HT-29 (cell line): ENCODE measurements at regions not wholly inside any gene's neighbourhood (a gene's known extent, or its start where the extent isn't known, plus 50 kb on each side); places are given as distances from the start of the nearest gene placed in this dataset.
A peak's percentile ranks its signal among the peaks of the same experiment; 100 is the strongest.

Experiments
- DNase-seq: peaks from one replicate; pipeline ENCODE4 v3.0.0-alpha.2; 2015; ENCODE audit warnings: low spot score

GRCh38 chr6:82072121-82072521 lies 175.4 kb downstream of the IBTK start:
- no peak for DNase-seq

GRCh38 chr6:82068721-82069120 lies 178.8 kb downstream of the IBTK start:
- no peak for DNase-seq

GRCh38 chr6:82066991-82067411 lies 180.5 kb downstream of the IBTK start:
- no peak for DNase-seq

- no peak for DNase-seq
Observed at GRCh38 chr6:82066196-82066595, 181.3 kb downstream of the IBTK start.

GRCh38 chr6:82063574-82063973 lies 184.0 kb downstream of the IBTK start:
- DNase-seq, result no peak

DNA sequence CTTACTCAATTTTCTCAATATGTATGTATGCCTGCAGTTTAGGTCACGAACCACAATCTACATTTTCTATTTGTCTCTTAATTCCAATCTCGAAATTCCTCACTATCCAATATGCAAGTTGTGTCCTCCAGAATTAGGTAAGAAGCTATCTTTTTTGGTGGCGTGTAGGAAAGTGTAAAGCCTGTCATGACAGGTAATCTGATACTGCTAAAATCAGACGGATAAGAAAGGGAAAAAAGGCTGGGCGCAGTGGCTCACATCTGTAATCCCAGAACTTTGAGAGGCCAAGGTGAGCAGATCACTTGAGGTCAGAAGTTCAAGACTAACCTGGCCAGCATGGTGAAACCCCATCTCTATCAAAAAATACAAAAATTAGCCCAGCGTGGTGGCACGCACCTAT lies 185.3 kb downstream of the IBTK start:
- no peak for DNase-seq

- DNase-seq, result no peak
Observed at GRCh38 chr6:82057846-82058554, 189.5 kb downstream of the IBTK start.

DNA sequence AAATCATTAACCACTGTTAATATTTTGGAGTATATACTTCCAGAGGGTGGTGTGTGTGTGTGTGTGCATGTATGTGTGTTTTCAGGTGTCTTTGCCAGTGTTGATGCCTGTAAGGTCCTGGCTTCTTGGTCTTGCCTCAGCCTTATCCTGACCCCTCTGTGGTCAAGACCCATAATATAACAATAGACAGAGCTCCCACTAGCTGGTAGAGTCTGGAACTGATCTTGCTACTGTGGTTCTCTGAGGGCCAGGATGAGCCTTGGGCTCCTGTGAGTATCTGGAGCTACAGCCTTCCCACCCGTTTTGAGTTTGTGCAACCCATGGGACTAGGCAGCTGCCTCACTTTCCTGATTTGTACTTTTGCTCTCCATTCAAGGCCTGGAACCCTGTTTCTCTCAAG lies 191.0 kb downstream of the IBTK start:
- no peak for DNase-seq

DNA sequence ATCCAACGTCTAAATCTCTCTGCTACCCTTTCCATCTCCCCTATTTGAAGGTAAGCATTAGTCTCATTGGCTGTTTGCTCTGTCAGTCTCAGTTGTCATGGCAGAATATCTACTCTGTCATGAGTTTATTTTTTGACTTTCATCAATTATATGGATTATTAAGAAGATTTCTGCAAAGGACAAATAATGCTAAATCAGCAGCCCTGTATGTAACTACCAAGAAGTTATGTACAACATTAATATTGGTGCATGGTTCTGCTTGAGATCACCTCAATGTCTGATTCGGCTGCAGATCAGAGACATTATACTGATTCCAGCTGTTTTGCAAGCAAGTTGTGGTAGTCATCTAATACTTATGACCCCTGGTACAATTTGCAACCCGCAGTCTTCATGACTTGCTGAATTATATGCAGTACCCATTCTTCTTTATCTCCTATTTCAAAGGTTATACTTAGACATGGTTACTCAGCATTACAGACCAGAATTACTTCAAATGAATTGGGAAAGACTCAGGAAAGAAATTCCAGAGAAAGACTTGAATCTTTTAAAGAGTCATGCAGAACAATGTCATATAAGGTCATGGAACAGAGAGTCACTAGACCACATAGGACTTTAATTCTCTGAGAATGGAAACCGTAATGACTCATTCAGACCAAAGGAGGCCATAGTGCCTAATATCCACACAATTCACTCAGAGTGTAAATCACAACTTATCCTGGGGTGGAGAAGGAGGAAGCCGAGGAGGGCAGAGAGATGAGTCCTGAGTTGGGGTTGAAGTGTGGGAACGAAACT lies 201.4 kb downstream of the IBTK start:
- DNase-seq, result no peak

GRCh38 chr6:82040405-82041221 lies 206.9 kb downstream of the IBTK start:
- DNase-seq, result peak; percentile 55

DNA sequence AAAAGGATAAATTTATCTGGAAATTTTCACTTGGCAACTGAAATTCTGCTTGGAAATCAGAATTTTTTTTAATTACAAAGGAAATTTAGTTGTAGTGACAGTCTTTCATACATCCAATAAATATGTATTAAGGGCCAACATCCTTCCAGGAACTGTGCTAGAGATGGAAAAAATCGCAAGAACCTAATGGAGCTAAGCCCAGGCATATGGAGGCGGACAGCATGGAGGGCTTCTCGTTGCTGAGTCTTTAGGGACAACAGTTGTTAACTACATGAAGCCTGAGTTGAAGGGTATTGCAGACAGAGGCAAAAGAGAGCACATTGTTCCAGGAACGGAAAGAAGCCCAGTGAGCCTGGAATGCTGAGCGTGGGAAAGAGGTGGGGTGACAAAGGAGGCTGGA lies 208.9 kb downstream of the IBTK start:
- DNase-seq, result no peak

- DNase-seq, result no peak
Observed at GRCh38 chr6:82035526-82035925, 212.0 kb downstream of the IBTK start.

- DNase-seq, result no peak
Observed at GRCh38 chr6:82033631-82034211, 213.8 kb downstream of the IBTK start.

- no peak for DNase-seq
Observed at GRCh38 chr6:82032444-82032843, 215.1 kb downstream of the IBTK start.

GRCh38 chr6:82030761-82031503 lies 216.6 kb downstream of the IBTK start:
- DNase-seq, result no peak

- no peak for DNase-seq
Observed at GRCh38 chr6:82030301-82030700, 217.2 kb downstream of the IBTK start.

DNA sequence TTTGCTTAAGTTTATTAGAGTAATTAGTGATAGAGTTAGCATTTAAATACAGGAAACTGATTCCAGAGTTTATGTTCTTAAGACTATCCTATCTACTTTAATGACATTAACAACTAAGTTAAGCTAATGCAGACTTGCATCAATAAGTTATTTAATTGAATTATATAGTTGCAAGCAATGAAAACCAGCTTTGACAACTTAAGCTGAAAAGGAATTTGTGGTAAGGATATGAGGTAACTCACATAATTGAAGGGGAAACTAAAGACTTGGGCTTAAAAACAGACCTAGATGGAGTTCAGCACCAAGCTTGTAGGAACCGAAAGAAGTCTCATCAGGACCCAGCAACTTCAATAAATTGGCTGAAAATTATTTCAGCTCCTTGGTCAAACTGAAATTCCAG lies 222.3 kb downstream of the IBTK start:
- no peak for DNase-seq

- DNase-seq, result peak; percentile 77
Observed at GRCh38 chr6:82022614-82023129, 224.9 kb downstream of the IBTK start.

DNA sequence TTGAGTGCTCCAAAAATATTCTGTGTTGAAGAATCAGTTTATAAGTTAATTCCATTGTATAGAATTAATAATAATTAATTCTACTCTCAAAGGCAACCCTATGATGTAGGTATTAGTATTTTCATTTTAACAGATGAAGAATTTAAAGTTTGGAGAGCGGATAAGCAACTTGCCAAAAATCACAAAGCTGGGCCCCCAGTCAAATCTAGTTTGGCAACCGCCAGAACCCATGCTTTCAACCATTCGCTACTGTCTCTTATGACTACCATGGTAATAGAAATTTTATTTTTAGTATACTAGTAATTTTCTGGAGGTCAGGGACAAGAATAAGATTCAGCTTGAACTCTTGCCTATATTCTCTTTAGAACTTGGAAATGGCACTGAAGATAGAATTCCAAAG lies 229.8 kb downstream of the IBTK start:
- no peak for DNase-seq

DNA sequence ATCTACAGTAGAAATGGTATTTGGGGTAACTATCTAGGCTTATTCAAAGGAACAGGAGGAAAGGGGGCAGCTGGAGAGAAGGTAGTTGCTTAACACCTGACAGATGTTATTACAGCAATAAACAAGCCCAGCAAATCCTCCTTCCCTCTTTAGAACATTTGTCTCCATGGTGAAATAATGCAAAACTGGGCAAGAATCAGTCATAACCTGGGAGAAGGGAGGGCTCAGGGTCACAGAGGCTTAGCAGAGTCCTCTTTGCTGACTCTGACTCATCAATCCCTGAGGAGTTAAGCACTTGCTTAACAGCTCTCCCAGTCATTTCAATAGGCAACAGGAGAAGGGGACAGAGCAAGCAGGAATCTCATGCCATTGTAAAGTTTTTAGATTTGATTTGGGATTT lies 230.3 kb downstream of the IBTK start:
- peak; percentile 16 for DNase-seq

- DNase-seq, result no peak
Observed at GRCh38 chr6:82015526-82015925, 232.0 kb downstream of the IBTK start.
